ENCODE measurements at regions not wholly inside any gene's neighbourhood (a gene's known extent, or its start where the extent isn't known, plus 50 kb on each side); places are given as distances from the start of the nearest gene placed in this dataset.

GRCh38 chr10:52442576-52442975 is 128.5 kb downstream of the DKK1 start:
- no peak for DNase-seq

- no peak for DNase-seq
Observed at GRCh38 chr10:52443419-52444388, 129.6 kb downstream of the DKK1 start.

DNA sequence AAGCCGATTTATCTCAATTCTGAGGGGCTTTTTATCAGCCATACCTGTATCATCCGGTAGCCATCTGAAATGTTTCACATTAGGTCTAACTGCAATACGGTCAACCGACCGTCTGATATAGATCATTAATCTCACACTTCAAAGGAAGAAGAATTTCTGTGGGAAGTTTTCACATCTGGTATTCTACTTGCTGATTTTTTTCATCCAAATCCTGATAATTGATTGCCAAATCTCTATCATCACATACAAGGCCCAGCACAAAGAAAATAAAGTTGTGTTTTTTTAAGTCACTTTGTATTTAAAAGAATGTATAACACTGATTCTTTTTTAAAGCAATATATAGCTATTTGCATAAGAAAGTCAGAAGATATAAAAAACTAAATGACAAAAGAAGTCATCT is 132.3 kb downstream of the DKK1 start:
- DNase-seq = no peak

DNA sequence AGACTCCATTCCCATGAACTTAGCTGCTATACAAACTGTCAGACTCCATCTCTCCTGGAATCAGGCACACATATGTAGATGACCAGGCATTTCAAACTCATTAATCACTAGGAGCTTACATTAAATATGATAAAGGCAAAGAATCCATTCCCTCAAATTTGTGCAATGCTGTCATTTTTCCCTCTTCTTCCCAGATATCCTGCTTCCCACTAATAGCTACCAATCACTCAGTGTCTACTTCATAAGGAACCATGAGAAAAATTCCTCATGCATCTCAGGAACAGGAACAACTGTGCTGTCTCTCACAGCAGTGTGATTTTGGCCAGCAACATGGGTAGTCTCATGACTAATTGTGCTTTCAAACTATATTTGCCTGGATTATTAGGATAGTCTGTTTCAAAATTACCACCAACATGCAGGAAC is 133.9 kb downstream of the DKK1 start:
- DNase-seq = no peak

GRCh38 chr10:52450762-52451291 is 136.7 kb downstream of the DKK1 start:
- DNase-seq = no peak

GRCh38 chr10:52451817-52452216 is 137.7 kb downstream of the DKK1 start:
- no peak for DNase-seq

DNA sequence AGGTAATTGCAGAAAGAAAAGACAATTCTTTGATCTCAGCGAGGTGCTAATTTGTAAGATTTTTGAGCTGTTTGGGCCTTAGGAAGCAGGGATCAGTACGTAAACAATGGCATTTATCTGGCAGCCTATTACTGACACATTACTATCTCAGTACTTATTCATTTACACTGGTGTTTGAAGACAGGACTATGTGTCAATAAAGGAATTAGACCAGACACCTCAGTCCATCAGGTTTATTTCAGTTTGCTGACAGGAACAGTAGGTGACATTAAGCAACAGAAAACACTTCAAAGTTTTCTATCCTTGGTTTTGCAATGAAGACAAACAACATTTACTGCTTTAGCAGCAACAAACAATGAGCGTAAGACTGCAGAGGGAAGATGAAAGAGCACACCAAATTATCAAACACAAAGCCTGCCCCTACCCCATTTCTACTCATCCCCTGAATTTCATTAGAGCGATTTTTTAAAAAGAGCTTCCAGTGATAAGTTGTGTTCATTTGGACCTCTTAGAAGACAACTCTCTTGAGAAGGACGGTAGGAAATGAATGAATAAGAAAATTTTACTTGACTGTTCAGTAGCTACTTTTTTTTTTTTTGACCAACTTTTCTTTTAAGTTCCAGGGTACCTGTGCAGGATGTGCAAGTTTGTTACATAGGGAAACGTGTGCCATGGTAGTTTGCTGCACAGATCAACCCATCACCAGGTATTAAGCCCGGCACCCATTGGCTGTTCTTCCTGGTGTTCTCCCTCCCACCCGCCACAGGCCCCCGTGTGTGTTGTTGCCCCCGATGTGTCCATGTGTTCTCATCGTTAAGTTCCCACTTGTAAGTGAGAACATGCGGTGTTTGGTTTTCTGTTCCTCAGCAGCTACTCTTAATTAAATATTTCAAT is 138.8 kb downstream of the DKK1 start:
- no peak for DNase-seq

DNA sequence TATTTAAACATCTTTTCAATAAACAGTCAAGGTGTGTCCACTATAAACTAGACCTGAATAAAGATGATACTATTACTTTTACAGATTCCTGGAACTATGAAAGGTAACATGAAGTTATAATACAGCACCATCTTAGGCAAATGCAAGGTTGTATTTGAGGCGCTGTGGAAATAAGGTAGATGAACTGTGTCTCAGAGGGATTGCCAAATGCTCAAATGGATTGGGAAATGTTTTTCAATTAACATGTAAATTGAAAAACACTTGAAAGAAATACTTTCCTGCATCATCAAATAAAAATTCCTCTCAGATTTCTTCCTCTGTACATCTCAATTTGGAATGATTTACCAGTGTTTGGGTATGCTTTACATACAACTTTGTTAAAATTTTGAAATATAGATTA is 139.4 kb downstream of the DKK1 start:
- no peak for DNase-seq

GRCh38 chr10:52454491-52454890 is 140.4 kb downstream of the DKK1 start:
- no peak for DNase-seq

- no peak for DNase-seq
Observed at GRCh38 chr10:52455098-52455497, 141.0 kb downstream of the DKK1 start.

DNA sequence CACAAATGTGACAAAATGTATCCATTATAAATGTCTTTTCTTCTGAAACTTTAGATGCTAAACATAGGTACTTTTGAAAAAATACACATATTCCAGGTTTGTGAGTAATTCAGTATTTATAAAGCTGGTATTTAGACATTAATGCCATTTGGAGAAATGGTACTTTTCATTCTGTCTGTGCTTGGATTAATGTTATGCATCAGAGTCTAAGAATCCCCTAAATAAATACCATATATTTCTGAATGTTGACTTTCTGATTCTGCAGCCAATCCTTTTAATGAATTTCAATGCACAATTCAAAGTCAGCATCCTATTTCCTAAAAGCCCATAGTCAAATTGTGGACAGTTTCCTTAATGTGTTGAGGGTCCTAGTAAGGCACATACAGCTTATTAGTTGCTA is 145.0 kb downstream of the DKK1 start:
- DNase-seq = no peak

- no peak for DNase-seq
Observed at GRCh38 chr10:52463826-52464225, 149.7 kb downstream of the DKK1 start.

DNA sequence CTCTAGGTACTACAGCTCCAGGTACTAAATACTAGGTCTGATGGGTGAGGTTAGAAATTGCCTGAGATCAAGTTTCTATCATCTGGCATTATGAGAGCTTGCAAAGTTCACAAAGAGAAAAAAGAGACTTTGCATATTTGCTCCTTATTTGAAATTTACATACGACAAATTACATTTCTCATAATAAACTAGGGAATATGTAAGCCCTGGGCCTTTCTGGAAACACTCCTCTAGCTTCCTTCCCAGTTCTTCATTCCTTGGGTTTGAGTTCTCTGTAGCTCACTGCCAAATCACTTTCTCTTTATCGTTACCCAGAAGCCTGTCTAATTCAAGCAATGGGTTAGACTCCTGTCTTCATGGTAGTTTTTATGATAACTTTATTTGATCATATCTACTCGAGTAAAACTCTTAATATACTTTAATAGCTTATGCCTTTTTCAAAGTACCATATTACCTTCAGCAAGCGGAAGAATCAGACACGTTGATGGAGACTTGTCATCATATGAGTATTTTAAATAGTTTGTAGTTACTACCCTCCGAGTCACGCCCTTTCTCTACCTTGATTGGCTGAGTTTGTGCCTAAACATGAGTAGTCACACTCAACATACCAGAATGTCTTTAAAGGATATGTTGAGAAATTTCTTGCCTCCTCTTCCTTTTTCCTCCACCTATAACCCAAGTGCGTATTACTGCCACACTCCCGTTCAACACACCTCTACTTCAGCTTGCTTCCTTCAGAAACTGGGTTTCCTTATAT is 150.5 kb downstream of the DKK1 start:
- no peak for DNase-seq

DNA sequence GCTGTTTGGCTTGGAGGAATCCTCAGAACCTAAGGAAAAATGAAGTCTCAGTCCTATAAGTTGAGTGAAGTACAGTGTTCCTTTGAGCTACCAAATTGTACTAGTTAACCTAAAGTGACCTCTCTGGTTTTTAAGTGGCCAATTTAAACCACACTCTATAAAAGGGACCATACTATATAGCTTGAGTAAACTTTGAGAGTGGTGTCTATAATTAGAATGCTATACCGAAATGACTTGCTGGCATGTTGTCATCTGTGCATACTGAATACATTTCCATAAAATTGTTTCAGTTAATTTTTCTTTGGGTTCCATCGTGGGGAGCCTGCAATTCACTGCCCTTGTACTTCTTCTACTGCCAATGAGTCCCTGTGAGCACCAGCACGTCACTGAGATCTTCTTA is 151.1 kb downstream of the DKK1 start:
- DNase-seq = no peak

DNA sequence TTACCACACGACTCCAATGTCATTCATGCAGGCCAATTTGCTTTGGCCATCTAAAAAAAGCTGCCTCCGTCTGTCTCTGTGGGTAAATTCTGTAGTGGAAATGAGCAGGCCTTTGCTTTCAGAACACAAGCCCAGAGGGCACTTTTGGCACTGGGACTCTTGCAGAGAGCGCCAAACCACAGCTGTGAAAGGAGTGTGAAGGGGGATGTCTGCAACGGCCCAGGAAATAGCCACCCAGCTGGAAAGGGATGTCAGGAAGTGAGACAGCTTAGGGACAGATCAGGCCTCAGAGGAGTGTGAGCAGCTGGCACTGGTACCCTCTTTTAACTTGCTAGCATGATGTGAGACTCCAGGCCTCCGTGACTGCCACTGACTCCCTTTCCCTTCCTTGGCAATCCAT is 152.4 kb downstream of the DKK1 start:
- no peak for DNase-seq

DNA sequence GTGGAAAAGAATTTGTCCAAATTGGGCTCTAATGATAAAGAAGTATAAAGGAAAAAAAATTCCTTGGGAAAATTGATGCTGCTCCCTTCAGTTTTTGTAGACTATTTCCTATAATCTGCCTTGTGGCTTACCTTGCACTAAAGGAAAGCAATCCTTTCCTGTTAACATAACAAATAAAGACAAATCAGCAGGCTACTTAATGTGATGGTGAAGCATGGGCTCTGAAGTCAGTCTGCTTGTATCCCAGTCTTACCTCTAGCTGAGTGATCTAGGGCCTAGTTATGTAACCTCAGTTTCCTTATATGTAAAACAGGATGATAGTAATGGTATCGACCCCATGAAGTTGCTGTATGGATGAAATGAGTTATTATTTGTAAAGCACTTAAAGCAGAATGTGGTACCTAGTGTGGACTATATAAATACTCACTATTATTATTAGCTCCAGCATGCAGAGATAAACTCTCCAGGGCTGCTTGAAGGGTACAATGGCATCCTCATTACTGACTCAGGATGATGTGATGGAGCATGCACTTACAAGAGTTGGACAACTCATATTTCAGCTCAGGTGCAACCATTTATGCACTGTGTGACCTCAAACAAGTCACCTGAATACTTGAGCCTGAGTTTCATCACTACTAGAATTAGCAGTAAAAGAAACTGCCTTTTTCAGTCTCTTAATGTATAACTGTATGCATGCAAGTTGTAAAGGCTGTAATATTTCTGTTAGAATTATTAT is 156.1 kb downstream of the DKK1 start:
- no peak for DNase-seq

DNA sequence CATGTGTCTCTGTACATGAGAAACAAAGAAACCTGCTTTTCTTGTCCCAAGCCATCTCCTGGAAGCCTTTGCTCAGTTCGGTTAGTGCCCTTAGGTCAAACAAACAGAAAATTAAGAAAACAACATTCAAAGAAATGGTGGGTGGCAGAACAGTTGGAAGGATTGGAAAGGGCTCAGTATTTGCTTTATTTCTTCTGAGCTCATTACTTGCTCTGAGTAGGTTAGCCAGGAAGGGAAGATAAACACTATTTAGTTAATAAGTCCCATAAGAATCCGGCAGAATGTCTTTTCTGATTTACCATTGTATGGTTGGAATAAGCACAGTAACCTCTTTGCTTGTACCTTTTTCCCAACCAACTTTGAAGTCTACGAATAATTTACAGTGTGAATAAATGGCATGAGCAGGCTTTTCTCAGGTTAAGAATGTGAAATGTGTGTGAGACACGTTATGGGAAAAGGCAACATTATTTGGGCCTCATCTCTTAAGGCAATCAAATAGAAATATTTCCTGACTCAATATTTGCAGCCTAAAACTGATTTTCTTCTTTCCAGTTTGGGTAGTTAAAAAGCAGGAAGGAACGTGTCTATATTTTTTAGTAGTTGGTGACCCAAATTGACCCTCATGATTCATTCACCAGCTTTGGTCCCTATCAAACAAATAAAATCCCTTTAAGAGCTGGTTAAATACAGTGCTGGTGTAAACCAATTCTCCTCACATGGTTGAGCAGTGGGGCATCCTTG is 158.5 kb downstream of the DKK1 start:
- no peak for DNase-seq

- no peak for DNase-seq
Observed at GRCh38 chr10:52474265-52474664, 160.2 kb downstream of the DKK1 start.

GRCh38 chr10:52477305-52477704 is 163.2 kb downstream of the DKK1 start:
- no peak for DNase-seq

DNA sequence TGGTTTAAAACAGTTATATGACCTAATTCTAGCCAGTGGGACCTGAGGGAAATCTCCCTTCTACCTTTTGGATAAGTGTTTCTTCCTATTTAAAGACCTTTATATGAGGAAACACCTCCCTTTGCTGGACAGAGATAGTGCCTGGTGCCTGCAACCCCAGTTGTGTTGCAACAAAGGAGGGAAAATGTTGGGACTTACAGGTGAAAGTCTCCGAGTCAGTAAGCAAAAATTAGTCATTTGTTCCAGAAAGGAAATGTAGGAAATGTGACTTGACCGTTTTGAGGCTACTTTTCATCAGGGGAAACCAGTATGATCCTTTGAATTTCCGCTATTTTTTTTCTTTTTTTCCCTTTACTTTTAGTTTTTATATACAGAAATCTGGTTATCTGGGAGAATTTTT is 165.5 kb downstream of the DKK1 start:
- DNase-seq = no peak
